Activated CD8-positive, alpha-beta T cell treated with anti-CD3 and anti-CD28 coated beads for 36 hours (primary cell): ENCODE measurements at regions not wholly inside any gene's neighbourhood (a gene's known extent, or its start where the extent isn't known, plus 50 kb on each side); places are given as distances from the start of the nearest gene placed in this dataset.

ENCODE experiments used
- ATAC-seq: fragments of 200-7000 bp; cut with Tn5 transposase; one replicate; pipeline ENCODE4 v1.10.0; 2021; ENCODE audit warnings: mild to moderate bottlenecking, moderate library complexity
- CTCF ChIA-PET: fragments of 350-600 bp; sonication (Branson Sonifier 250); formaldehyde crosslinking; loops from one replicate; lab custom pipeline; 2021; ENCODE audit warnings: antibody characterized with exemption; lab: Charles Lee
- POLR2A ChIA-PET: fragments of 350-600 bp; sonication (Branson Sonifier 250); formaldehyde crosslinking; loops from one replicate; lab custom pipeline; 2021; ENCODE audit warnings: antibody characterized with exemption; lab: Charles Lee
- DNase-seq: peaks from one replicate; pipeline ENCODE4 v3.0.0-alpha.2; 2020
- H3K27ac Mint-ChIP-seq: one replicate; pipeline ENCODE4 v1.8.0; 2021; ENCODE audit warnings: mild to moderate bottlenecking, mixed read lengths
- H3K27me3 Mint-ChIP-seq: one replicate; pipeline ENCODE4 v1.8.0; 2021; ENCODE audit warnings: mixed read lengths
- H3K36me3 Mint-ChIP-seq: one replicate; pipeline ENCODE4 v1.8.0; 2021; ENCODE audit warnings: low read depth, mixed read lengths
- H3K4me1 Mint-ChIP-seq: one replicate; pipeline ENCODE4 v1.8.0; 2021; ENCODE audit warnings: low read depth, mixed read lengths
- H3K4me3 Mint-ChIP-seq: one replicate; pipeline ENCODE4 v1.8.0; 2021; ENCODE audit warnings: mild to moderate bottlenecking, moderate library complexity, mixed read lengths
- H3K9me3 Mint-ChIP-seq: one replicate; pipeline ENCODE4 v1.8.0; 2021; ENCODE audit warnings: mixed read lengths
- CTCF ChIP-seq: fragments of 200-600 bp; IDR thresholded peaks from one replicate; pipeline ENCODE4 v1.8.0; 2022; ENCODE audit warnings: antibody characterized with exemption, mild to moderate bottlenecking
- intact Hi-C: fragments of 100-400 bp; cut with micrococcal nuclease; formaldehyde crosslinking; loops from one replicate; pipeline ENCODE4 v1.10.0; 2022

GRCh38 chr2:5609201-5609600 lies 83.0 kb upstream of the SOX11 start:
- H3K4me1 Mint-ChIP-seq: no peaks in the 10 kb centered on the region
- H3K9me3 Mint-ChIP-seq: peaks cover 6% of the 10 kb centered on the region
- ChIA-PET POLR2A (no interaction called here), CTCF (interaction anchor here (0.6 kb wide), 1 partner anchor 57 kb away, joined by 4 read pairs; no protein-coding TSS in a partner anchor)
- H3K36me3 Mint-ChIP-seq: no peaks in the 10 kb centered on the region
- H3K27me3 Mint-ChIP-seq: no peaks in the 10 kb centered on the region
- intact Hi-C loops: no loop called here
- H3K27ac Mint-ChIP-seq: no peak overlapping the region
- DNase-seq: no peak
- TF ChIP-seq CTCF: no peak
- ATAC-seq: no peak
- H3K4me3 Mint-ChIP-seq: no peak overlapping the region

GRCh38 chr2:5612666-5613065 lies 79.5 kb upstream of the SOX11 start:
- ChIA-PET POLR2A (no interaction called here), CTCF (no interaction called here)
- H3K4me3 Mint-ChIP-seq: no peak overlapping the region
- no peaks in the 10 kb centered on the region for H3K36me3 Mint-ChIP-seq
- H3K9me3 Mint-ChIP-seq: peaks cover 7% of the 10 kb centered on the region
- DNase-seq (no peak), ATAC-seq (no peak)
- H3K27ac Mint-ChIP-seq: no peak overlapping the region
- intact Hi-C loops: no loop called here
- H3K4me1 Mint-ChIP-seq: no peaks in the 10 kb centered on the region
- H3K27me3 Mint-ChIP-seq: no peaks in the 10 kb centered on the region
- no peak for TF ChIP-seq CTCF

- no peak for TF ChIP-seq CTCF
- no peak for ATAC-seq
- POLR2A ChIA-PET: no interaction called here
- CTCF ChIA-PET: no interaction called here
- Mint-ChIP-seq H3K27ac (no peak overlapping the region), H3K9me3 (peaks cover 7% of the 10 kb centered on the region), H3K4me1 (no peaks in the 10 kb centered on the region), H3K36me3 (no peaks in the 10 kb centered on the region), H3K4me3 (no peak overlapping the region), H3K27me3 (no peaks in the 10 kb centered on the region)
- DNase-seq: no peak
- intact Hi-C loops: no loop called here
Observed at GRCh38 chr2:5616019-5616418, 76.2 kb upstream of the SOX11 start.

- ChIA-PET CTCF (no interaction called here), POLR2A (no interaction called here)
- Mint-ChIP-seq H3K36me3 (no peaks in the 10 kb centered on the region), H3K27ac (no peak overlapping the region), H3K27me3 (no peaks in the 10 kb centered on the region), H3K9me3 (peaks cover 10% of the 10 kb centered on the region), H3K4me3 (no peak overlapping the region), H3K4me1 (no peaks in the 10 kb centered on the region)
- intact Hi-C loops: no loop called here
- TF ChIP-seq CTCF: no peak
- ATAC-seq: no peak
- no peak for DNase-seq
Observed at GRCh38 chr2:5617358-5617757, 74.8 kb upstream of the SOX11 start.

GRCh38 chr2:5617796-5618195 lies 74.4 kb upstream of the SOX11 start:
- peaks cover 10% of the 10 kb centered on the region for H3K9me3 Mint-ChIP-seq
- no peaks in the 10 kb centered on the region for H3K4me1 Mint-ChIP-seq
- ChIA-PET CTCF (no interaction called here), POLR2A (no interaction called here)
- H3K36me3 Mint-ChIP-seq: no peaks in the 10 kb centered on the region
- no peak for TF ChIP-seq CTCF
- no peak overlapping the region for H3K4me3 Mint-ChIP-seq
- H3K27me3 Mint-ChIP-seq: no peaks in the 10 kb centered on the region
- H3K27ac Mint-ChIP-seq: no peak overlapping the region
- ATAC-seq: no peak
- DNase-seq: no peak
- intact Hi-C loops: no loop called here
